Mesendoderm (in vitro differentiated cells): ENCODE measurements at regions not wholly inside any gene's neighbourhood (a gene's known extent, or its start where the extent isn't known, plus 50 kb on each side); places are given as distances from the start of the nearest gene placed in this dataset.
A peak's percentile ranks its signal among the peaks of the same experiment; 100 is the strongest.
"Not testable (repeated sequence)": the region's sequence is repeated elsewhere in the genome, so short reads cannot be mapped to it uniquely, and the experiment has no call there.

Experiments used
- DNase-seq: peaks from one replicate; pipeline ENCODE4 v3.0.0; 2013
- H2AK5ac ChIP-seq: 2 replicates; pipeline ENCODE4 v1.6.1; 2013; ENCODE audit warnings: low read length, inconsistent platforms
- H2BK120ac ChIP-seq: 2 replicates; pipeline ENCODE4 v1.6.1; 2013; ENCODE audit warnings: low read depth, mild to moderate bottlenecking, low read length, moderate library complexity, mixed read lengths
- H2BK15ac ChIP-seq: replicated peaks from 2 replicates; pipeline ENCODE4 v1.6.1; 2013; ENCODE audit warnings: low read depth, mild to moderate bottlenecking, moderate library complexity
- H2BK5ac ChIP-seq: 2 replicates; pipeline ENCODE4 v1.6.1; 2013; ENCODE audit warnings: low read length, inconsistent platforms
- H3K18ac ChIP-seq: 2 replicates; pipeline ENCODE4 v1.6.1; 2013; ENCODE audit warnings: mild to moderate bottlenecking, low read length, mixed read lengths
- H3K23ac ChIP-seq: one replicate; pipeline ENCODE4 v1.6.1; 2013; ENCODE audit warnings: low read length
- H3K27ac ChIP-seq: 2 replicates; pipeline ENCODE4 v1.5.1; 2013; ENCODE audit warnings: low read depth, mild to moderate bottlenecking, inconsistent platforms, low read length, moderate library complexity
- H3K27me3 ChIP-seq: 2 replicates; pipeline ENCODE4 v1.6.1; 2013; ENCODE audit warnings: low read length, control low read depth, mild to moderate bottlenecking, inconsistent platforms; ENCODE audit not compliant: insufficient read depth, poor library complexity
- H3K36me3 ChIP-seq: 2 replicates; pipeline ENCODE4 v1.6.1; 2013; ENCODE audit warnings: low read length, inconsistent platforms; ENCODE audit not compliant: control insufficient read depth, insufficient read depth
- H3K4ac ChIP-seq: one replicate; pipeline ENCODE4 v1.6.1; 2013; ENCODE audit warnings: low read depth, mild to moderate bottlenecking, low read length, moderate library complexity
- H3K4me1 ChIP-seq: 2 replicates; pipeline ENCODE4 v1.6.1; 2013; ENCODE audit warnings: low read depth, low read length, inconsistent platforms; ENCODE audit not compliant: control insufficient read depth
- H3K4me2 ChIP-seq: 2 replicates; pipeline ENCODE4 v1.6.1; 2013; ENCODE audit warnings: low read length
- H3K4me3 ChIP-seq: 2 replicates; pipeline ENCODE4 v1.5.1; 2013; ENCODE audit warnings: mild to moderate bottlenecking, low read length
- H3K56ac ChIP-seq: one replicate; pipeline ENCODE4 v1.6.1; 2013; ENCODE audit warnings: low read length
- H3K79me1 ChIP-seq: 2 replicates; pipeline ENCODE4 v1.6.1; 2013; ENCODE audit warnings: low read length, inconsistent platforms
- H3K79me2 ChIP-seq: 2 replicates; pipeline ENCODE4 v1.6.1; 2013; ENCODE audit warnings: mild to moderate bottlenecking, low read length; ENCODE audit not compliant: control insufficient read depth, insufficient read depth
- H3K9ac ChIP-seq: 2 replicates; pipeline ENCODE4 v1.6.1; 2013; ENCODE audit warnings: low read length, inconsistent platforms
- H4K5ac ChIP-seq: one replicate; pipeline ENCODE4 v1.6.1; 2013; ENCODE audit warnings: low read length
- H4K8ac ChIP-seq: one replicate; pipeline ENCODE4 v1.6.1; 2013; ENCODE audit warnings: low read depth, mild to moderate bottlenecking, control low read depth, low read length, moderate library complexity
- WGBS: extraction: QIAGEN DNeasy Blood & Tissue Kit; methylation state at CpG from one replicate; pipeline ENCODE4 v1.1.7; 2013; ENCODE audit warnings: low lambda C conversion rate, missing lambda C conversion rate; ENCODE audit not compliant: insufficient coverage; ENCODE audit errors: extremely low coverage; 5-methylcytosine and 5-hydroxymethylcytosine counted together

DNA sequence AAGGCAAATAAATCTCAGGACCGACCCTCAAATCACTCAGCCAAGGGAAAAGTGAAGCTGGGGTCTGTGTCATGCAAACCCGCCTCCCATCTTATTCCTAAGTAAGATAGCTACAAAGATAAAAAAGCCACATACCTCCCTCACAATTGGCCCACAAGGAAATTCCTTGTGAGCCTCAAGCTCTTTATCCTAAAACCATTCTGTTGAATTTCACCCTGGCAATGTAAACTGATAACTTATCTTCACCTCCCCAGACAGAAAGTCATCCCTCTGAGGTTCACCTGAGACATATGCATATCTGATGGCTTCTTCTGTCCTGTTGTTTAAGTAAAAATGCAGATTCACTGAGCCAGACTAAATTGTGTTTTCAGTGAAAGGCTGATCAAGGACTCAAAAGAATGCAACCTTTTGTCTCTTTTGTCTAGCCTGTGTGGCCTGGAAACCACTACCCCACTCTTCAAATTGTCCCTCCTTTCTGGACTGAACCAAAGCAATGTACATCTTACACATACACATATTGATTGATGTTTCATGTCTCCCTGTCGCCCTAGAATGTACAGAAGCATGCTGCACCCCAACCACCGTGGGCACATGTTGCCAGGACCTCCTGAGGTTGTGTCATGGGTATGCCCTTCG, 91.3 kb downstream of the MFAP3L start:
- Histone ChIP-seq H2BK5ac (peak overlapping the region; percentile 99), H3K4ac (peak overlapping the region; percentile 96), H3K36me3 (no peaks in the 10 kb centered on the region), H3K79me2 (no peaks in the 10 kb centered on the region), H4K8ac (no peak overlapping the region), H3K9ac (peak overlapping the region; percentile 45), H3K79me1 (no peaks in the 10 kb centered on the region), H3K4me3 (no peak overlapping the region), H3K18ac (peak overlapping the region; percentile 94), H2AK5ac (peak overlapping the region; percentile 52), H3K23ac (no peak overlapping the region), H2BK15ac (no peak overlapping the region), H2BK120ac (peak overlapping the region; percentile 18), H3K27me3 (no peaks in the 10 kb centered on the region), H4K5ac (peak overlapping the region; percentile 92), H3K27ac (peak overlapping the region; percentile 91), H3K4me1 (peaks cover 4% of the 10 kb centered on the region), H3K56ac (peak overlapping the region; percentile 86), H3K4me2 (no peak overlapping the region)
- no CpG with 5 or more reads among the region's 5 CpGs for WGBS
- DNase-seq = peak; percentile 96

DNA sequence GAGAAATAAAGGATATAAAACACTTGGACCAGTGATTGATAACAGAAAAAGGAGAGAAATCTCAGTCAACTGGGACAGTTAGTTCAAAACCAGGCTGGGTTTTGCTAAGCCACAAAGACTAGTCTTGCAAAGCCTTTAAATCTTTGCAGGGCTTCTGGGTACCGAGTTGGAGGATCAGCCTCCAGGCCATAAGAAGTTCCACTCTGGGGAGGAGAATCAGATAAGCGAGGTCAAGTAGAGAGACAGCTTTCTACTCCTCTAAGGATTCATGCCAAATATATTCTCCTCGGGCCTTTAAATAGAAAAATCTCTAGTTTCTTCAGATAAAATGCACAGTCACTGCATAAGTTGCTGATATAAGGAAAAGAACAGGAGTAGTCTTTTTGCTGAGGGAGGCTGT, 92.7 kb downstream of the MFAP3L start:
- H3K4ac ChIP-seq = peak overlapping the region; percentile 81
- no peaks in the 10 kb centered on the region for H3K79me2 ChIP-seq
- H3K4me2 ChIP-seq = no peak overlapping the region
- H3K9ac ChIP-seq = no peak overlapping the region
- peak overlapping the region; percentile 61 for H2BK120ac ChIP-seq
- H3K56ac ChIP-seq = no peak overlapping the region
- H3K27ac ChIP-seq = peak overlapping the region; percentile 0
- no peak overlapping the region for H3K23ac ChIP-seq
- no peaks in the 10 kb centered on the region for H3K36me3 ChIP-seq
- peak overlapping the region; percentile 95 for H3K18ac ChIP-seq
- H2BK15ac ChIP-seq = peak overlapping the region; percentile 80
- no peaks in the 10 kb centered on the region for H3K79me1 ChIP-seq
- H3K27me3 ChIP-seq = no peaks in the 10 kb centered on the region
- DNase-seq = peak; percentile 57
- no peak overlapping the region for H2AK5ac ChIP-seq
- H4K8ac ChIP-seq = peak overlapping the region; percentile 81
- peak overlapping the region; percentile 41 for H2BK5ac ChIP-seq
- no peak overlapping the region for H3K4me3 ChIP-seq
- peaks cover 4% of the 10 kb centered on the region for H3K4me1 ChIP-seq
- no peak overlapping the region for H4K5ac ChIP-seq
- WGBS = no CpG with 5 or more reads among the region's 3 CpGs

DNA sequence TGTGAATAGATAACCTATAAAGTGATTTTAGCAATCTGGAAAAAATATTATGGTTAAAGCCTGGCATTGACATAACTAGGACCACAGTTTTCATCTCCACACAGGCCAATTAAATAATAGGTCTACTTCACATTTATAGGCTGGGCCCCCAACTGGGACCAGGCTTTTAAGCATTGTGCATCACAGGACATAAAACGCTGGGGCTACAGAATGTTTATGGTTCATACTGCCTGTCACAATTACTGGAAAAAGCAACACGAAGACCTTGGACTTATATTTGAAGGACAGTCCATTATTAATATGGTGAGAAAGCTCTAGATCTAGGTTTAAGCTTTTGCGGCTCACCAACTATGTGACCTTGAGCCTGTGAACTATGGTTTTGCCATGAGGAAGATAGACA, 94.2 kb downstream of the MFAP3L start:
- H3K4me1 ChIP-seq = peaks cover 4% of the 10 kb centered on the region
- no peak overlapping the region for H3K9ac ChIP-seq
- no peaks in the 10 kb centered on the region for H3K79me2 ChIP-seq
- H3K56ac ChIP-seq = no peak overlapping the region
- no peak overlapping the region for H4K5ac ChIP-seq
- H2BK5ac ChIP-seq = no peak overlapping the region
- no peak overlapping the region for H3K4me2 ChIP-seq
- H3K27ac ChIP-seq = no peak overlapping the region
- WGBS = no CpG with 5 or more reads among the region's 3 CpGs
- DNase-seq = no peak
- H3K23ac ChIP-seq = no peak overlapping the region
- no peaks in the 10 kb centered on the region for H3K27me3 ChIP-seq
- peak overlapping the region; percentile 96 for H2BK15ac ChIP-seq
- H2BK120ac ChIP-seq = no peak overlapping the region
- no peaks in the 10 kb centered on the region for H3K79me1 ChIP-seq
- no peak overlapping the region for H2AK5ac ChIP-seq
- no peak overlapping the region for H4K8ac ChIP-seq
- H3K4me3 ChIP-seq = no peak overlapping the region
- no peaks in the 10 kb centered on the region for H3K36me3 ChIP-seq
- H3K4ac ChIP-seq = no peak overlapping the region
- peak overlapping the region; percentile 41 for H3K18ac ChIP-seq

DNA sequence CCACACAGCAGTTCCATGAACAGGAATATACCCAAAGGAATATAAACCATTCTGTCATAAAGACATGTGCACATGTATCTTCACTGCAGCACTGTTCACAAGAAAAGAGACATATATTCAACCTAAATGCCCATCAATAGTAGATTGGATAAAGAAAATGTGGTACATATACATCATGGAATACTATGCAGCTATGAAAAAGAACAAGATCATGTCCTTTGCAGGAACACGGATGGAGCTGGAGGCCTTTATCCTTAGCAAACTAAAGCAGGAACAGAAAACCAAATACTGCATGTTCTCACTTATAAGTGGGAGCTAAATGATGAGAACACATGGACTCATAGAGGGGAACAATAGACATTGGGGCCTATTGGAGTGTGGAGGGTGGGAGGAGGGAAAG, 95.4 kb downstream of the MFAP3L start:
- not testable (repeated sequence) for H3K18ac ChIP-seq, H3K27me3 ChIP-seq, H3K4me3 ChIP-seq, H2BK15ac ChIP-seq, H2AK5ac ChIP-seq, H3K9ac ChIP-seq, H3K27ac ChIP-seq, H2BK5ac ChIP-seq, H3K36me3 ChIP-seq, H2BK120ac ChIP-seq, H4K5ac ChIP-seq, H3K56ac ChIP-seq, H3K23ac ChIP-seq, H3K79me1 ChIP-seq, H4K8ac ChIP-seq, H3K4me1 ChIP-seq, H3K4ac ChIP-seq, H3K79me2 ChIP-seq, H3K4me2 ChIP-seq, DNase-seq
- WGBS = no CpG with 5 or more reads among the region's 1 CpG

DNA sequence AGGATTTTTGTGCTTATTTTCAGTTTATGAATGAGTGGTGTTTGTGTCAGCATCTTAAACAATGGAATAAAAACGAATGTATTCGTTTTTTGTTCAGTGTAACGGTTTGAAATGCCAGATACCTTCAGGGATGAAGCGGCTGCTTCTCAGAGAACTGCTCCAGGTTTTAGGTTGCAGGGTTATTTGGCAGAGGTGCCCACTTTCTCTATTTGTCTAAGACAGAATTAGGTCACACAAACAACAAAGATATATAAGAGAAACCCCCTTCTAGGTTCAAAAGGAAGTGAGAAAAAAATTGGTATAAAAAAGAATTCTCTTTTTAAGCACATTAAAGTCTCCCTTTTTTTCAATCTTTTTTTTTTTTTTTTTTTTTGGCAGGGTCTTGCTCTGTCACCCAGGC, 98.9 kb downstream of the MFAP3L start:
- H2BK15ac ChIP-seq = no peak overlapping the region
- no peak overlapping the region for H2BK120ac ChIP-seq
- no peak overlapping the region for H3K4me2 ChIP-seq
- no peaks in the 10 kb centered on the region for H3K79me2 ChIP-seq
- no peak overlapping the region for H3K18ac ChIP-seq
- peaks cover 3% of the 10 kb centered on the region for H3K4me1 ChIP-seq
- H3K27ac ChIP-seq = no peak overlapping the region
- no peak overlapping the region for H2AK5ac ChIP-seq
- no peak overlapping the region for H4K8ac ChIP-seq
- H3K4me3 ChIP-seq = no peak overlapping the region
- DNase-seq = no peak
- H2BK5ac ChIP-seq = no peak overlapping the region
- WGBS = 100% methylated on average over 3 of the region's 4 CpGs
- H3K9ac ChIP-seq = no peak overlapping the region
- no peaks in the 10 kb centered on the region for H3K79me1 ChIP-seq
- H3K56ac ChIP-seq = no peak overlapping the region
- no peaks in the 10 kb centered on the region for H3K36me3 ChIP-seq
- no peak overlapping the region for H4K5ac ChIP-seq
- no peaks in the 10 kb centered on the region for H3K27me3 ChIP-seq
- H3K4ac ChIP-seq = no peak overlapping the region
- no peak overlapping the region for H3K23ac ChIP-seq

DNA sequence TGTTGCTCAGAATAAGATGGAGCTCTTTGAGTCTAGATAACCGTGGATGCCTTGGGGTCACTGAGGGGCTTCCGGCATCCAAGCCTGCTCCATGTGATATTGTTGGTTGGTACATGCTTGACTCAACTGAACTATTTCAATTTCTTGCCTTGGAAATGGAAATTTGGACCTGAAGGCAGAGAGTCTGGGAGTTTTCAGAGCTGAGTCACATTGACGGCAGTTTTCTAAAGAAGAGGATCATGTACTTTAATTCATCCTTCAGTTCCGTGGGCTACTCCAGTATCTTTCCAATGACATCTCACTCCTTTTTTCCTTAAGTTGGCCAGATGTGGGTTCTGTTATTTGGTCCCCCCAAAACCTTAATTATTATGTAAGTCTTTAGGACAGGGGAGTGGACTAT, 100.5 kb downstream of the MFAP3L start:
- H3K36me3 ChIP-seq = no peaks in the 10 kb centered on the region
- no peak overlapping the region for H3K56ac ChIP-seq
- no CpG with 5 or more reads among the region's 4 CpGs for WGBS
- no peak overlapping the region for H3K23ac ChIP-seq
- H3K18ac ChIP-seq = peak overlapping the region; percentile 82
- H3K4me3 ChIP-seq = no peak overlapping the region
- H3K9ac ChIP-seq = no peak overlapping the region
- no peak overlapping the region for H3K4me2 ChIP-seq
- DNase-seq = no peak
- H2AK5ac ChIP-seq = no peak overlapping the region
- H4K8ac ChIP-seq = no peak overlapping the region
- H3K79me2 ChIP-seq = no peaks in the 10 kb centered on the region
- no peak overlapping the region for H3K4ac ChIP-seq
- H3K27ac ChIP-seq = no peak overlapping the region
- H3K4me1 ChIP-seq = peaks cover 7% of the 10 kb centered on the region
- no peak overlapping the region for H2BK120ac ChIP-seq
- no peak overlapping the region for H2BK5ac ChIP-seq
- H3K79me1 ChIP-seq = no peaks in the 10 kb centered on the region
- no peak overlapping the region for H4K5ac ChIP-seq
- no peak overlapping the region for H2BK15ac ChIP-seq
- H3K27me3 ChIP-seq = no peaks in the 10 kb centered on the region
